ENCODE measurements at regions not wholly inside any gene's neighbourhood (a gene's known extent, or its start where the extent isn't known, plus 50 kb on each side); places are given as distances from the start of the nearest gene placed in this dataset.

DNA sequence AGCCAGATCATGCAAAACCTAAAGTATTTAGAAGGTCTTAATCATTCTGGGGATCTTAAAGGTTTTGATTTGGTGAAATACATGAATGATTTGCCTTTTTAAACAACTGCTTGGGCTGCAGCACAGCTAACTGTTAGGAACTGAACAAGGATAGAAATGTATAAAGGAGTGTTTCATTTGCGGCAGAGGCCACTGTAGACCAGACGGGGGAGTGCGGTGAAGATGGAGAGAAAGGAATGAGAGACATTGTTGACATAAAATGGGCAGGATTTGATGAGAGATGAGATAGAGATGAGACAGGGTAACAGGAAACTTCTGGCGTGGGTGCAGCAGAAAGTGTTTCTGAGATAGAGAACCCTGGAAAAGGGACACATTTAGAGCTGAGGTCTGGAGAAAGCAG is 308.1 kb downstream of the TMX3 start:
- no peak overlapping the region for H3K4me3 ChIP-seq
- no peak for DNase-seq
- peaks cover 11% of the 10 kb centered on the region for H3K9me3 ChIP-seq (replicated peaks)
- H3K36me3 ChIP-seq, result no peaks in the 10 kb centered on the region
- no peaks in the 10 kb centered on the region for H3K27me3 ChIP-seq (ENCODE audit: low read depth)
- TF ChIP-seq, protein P1, sequence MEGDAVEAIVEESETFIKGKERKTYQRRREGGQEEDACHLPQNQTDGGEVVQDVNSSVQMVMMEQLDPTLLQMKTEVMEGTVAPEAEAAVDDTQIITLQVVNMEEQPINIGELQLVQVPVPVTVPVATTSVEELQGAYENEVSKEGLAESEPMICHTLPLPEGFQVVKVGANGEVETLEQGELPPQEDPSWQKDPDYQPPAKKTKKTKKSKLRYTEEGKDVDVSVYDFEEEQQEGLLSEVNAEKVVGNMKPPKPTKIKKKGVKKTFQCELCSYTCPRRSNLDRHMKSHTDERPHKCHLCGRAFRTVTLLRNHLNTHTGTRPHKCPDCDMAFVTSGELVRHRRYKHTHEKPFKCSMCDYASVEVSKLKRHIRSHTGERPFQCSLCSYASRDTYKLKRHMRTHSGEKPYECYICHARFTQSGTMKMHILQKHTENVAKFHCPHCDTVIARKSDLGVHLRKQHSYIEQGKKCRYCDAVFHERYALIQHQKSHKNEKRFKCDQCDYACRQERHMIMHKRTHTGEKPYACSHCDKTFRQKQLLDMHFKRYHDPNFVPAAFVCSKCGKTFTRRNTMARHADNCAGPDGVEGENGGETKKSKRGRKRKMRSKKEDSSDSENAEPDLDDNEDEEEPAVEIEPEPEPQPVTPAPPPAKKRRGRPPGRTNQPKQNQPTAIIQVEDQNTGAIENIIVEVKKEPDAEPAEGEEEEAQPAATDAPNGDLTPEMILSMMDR (IDR thresholded peaks at IDR 0.05; ENCODE audit: borderline replicate concordance), result no peak
- no peaks in the 10 kb centered on the region for H3K4me1 ChIP-seq
- H3K27ac ChIP-seq (replicated peaks), result no peak overlapping the region
- intact Hi-C loops (cut with micrococcal nuclease), result no loop called here

DNA sequence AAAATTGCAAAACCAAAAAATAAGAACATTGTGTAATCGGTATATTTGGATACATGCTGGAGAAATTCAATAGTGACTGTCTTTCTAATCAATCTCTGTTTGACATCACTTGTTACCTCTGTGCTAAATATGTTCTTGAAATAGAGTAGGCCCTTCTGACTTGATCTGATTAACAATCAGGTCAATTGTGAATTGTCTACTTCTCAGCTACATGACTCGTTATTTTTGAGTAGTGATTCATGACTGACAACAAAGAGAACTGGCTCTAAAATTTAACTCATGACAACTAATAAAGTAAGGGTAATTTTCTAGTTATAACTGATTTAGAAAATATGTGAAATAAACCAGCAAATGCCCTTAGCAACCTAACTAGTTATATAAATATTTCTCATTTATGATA is 312.1 kb downstream of the TMX3 start:
- Histone ChIP-seq H3K27me3 (ENCODE audit: low read depth) (no peaks in the 10 kb centered on the region), H3K36me3 (no peaks in the 10 kb centered on the region), H3K9me3 (replicated peaks) (peaks cover 11% of the 10 kb centered on the region), H3K4me1 (no peaks in the 10 kb centered on the region), H3K27ac (replicated peaks) (no peak overlapping the region), H3K4me3 (no peak overlapping the region)
- intact Hi-C loops (cut with micrococcal nuclease), result no loop called here
- no peak for DNase-seq
- TF ChIP-seq, protein P1 (IDR thresholded peaks at IDR 0.05; ENCODE audit: borderline replicate concordance), result no peak

DNA sequence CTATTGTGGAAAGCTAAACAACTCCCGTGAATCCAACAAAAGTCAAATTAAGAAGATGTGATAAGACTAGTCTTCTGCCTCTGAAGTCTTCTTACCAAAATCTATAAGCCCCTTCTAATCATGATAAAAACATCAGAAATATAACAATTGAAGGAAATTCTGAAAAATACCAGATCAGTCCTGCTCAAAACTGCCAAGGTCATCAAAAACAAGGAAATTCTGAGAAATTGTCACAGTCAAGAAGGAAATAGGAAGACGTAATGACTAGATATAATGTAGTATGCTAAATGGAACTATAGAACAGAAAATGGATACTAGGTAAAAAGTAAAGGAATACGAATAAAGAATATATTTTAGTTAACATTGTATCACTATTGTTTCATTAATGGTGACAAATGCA is 314.0 kb downstream of the TMX3 start:
- peaks cover 11% of the 10 kb centered on the region for H3K9me3 ChIP-seq (replicated peaks)
- DNase-seq, result no peak
- TF ChIP-seq, protein P1 (IDR thresholded peaks at IDR 0.05; ENCODE audit: borderline replicate concordance), result no peak
- no peak overlapping the region for H3K4me3 ChIP-seq
- H3K27me3 ChIP-seq (ENCODE audit: low read depth), result no peaks in the 10 kb centered on the region
- H3K27ac ChIP-seq (replicated peaks), result no peak overlapping the region
- no peaks in the 10 kb centered on the region for H3K4me1 ChIP-seq
- intact Hi-C loops (cut with micrococcal nuclease), result no loop called here
- no peaks in the 10 kb centered on the region for H3K36me3 ChIP-seq

DNA sequence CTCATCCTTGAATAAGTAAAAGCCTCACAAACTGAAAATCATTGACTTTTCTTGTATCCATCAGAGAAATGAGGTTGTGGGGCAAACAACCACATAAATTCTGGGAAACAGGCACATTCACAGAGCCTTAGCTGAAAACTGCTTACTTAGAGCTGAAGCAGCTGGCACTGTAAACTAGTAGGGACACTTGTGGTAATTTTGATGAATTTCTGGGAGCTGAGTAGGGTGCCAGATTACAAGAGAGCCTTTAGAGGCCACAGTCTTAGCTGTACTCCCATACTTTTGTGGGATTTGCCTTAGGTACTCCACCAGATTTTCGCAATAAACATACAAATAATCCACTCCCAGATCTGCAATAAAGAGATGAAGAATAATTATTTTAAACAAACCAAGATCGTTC is 315.2 kb downstream of the TMX3 start:
- no peaks in the 10 kb centered on the region for H3K27me3 ChIP-seq (ENCODE audit: low read depth)
- peaks cover 10% of the 10 kb centered on the region for H3K9me3 ChIP-seq (replicated peaks)
- intact Hi-C loops (cut with micrococcal nuclease), result no loop called here
- no peak overlapping the region for H3K4me3 ChIP-seq
- no peak for DNase-seq
- H3K36me3 ChIP-seq, result no peaks in the 10 kb centered on the region
- H3K4me1 ChIP-seq, result no peaks in the 10 kb centered on the region
- TF ChIP-seq, protein P1 (IDR thresholded peaks at IDR 0.05; ENCODE audit: borderline replicate concordance), result no peak
- no peak overlapping the region for H3K27ac ChIP-seq (replicated peaks)

- no peaks in the 10 kb centered on the region for H3K4me1 ChIP-seq
- H3K27me3 ChIP-seq (ENCODE audit: low read depth), result no peaks in the 10 kb centered on the region
- H3K36me3 ChIP-seq, result no peaks in the 10 kb centered on the region
- intact Hi-C loops (cut with micrococcal nuclease), result no loop called here
- TF ChIP-seq, protein P1 (IDR thresholded peaks at IDR 0.05; ENCODE audit: borderline replicate concordance), result no peak
- H3K9me3 ChIP-seq (replicated peaks), result no peaks in the 10 kb centered on the region
- no peak overlapping the region for H3K4me3 ChIP-seq
- DNase-seq, result no peak
- no peak overlapping the region for H3K27ac ChIP-seq (replicated peaks)
Measured at GRCh38 chr18:68397241-68398035, 317.5 kb downstream of the TMX3 start.
